Hepatocyte (in vitro differentiated cells): ENCODE measurements at regions not wholly inside any gene's neighbourhood (a gene's known extent, or its start where the extent isn't known, plus 50 kb on each side); places are given as distances from the start of the nearest gene placed in this dataset.

Experiments
- DNase-seq: peaks from one replicate; pipeline ENCODE4 v3.0.0-alpha.2; 2016; ENCODE audit warnings: low spot score
- H2AFZ ChIP-seq: fragments of 200-600 bp; sonication (generic); 2 replicates; pipeline ENCODE4 v1.6.0; 2016; ENCODE audit warnings: antibody characterized with exemption, mild to moderate bottlenecking
- H3K27ac ChIP-seq: fragments of 200-600 bp; sonication (generic); 2 replicates; pipeline ENCODE4 v1.5.1; 2016; ENCODE audit warnings: mild to moderate bottlenecking
- H3K27me3 ChIP-seq: fragments of 200-600 bp; sonication (generic); 2 replicates; pipeline ENCODE4 v1.6.1; 2016
- H3K36me3 ChIP-seq: fragments of 200-600 bp; sonication (generic); replicated peaks from 2 replicates; pipeline ENCODE4 v1.5.1; 2016; ENCODE audit warnings: low read depth; ENCODE audit not compliant: insufficient read depth
- H3K4me1 ChIP-seq: fragments of 200-600 bp; sonication (generic); 2 replicates; pipeline ENCODE4 v1.5.1; 2016; ENCODE audit warnings: mild to moderate bottlenecking, moderate library complexity; ENCODE audit not compliant: insufficient read depth
- H3K4me2 ChIP-seq: fragments of 200-600 bp; sonication (generic); 2 replicates; pipeline ENCODE4 v1.6.0; 2016
- H3K4me3 ChIP-seq: fragments of 200-600 bp; sonication (generic); 2 replicates; pipeline ENCODE4 v1.5.1; 2016; ENCODE audit warnings: mild to moderate bottlenecking
- H3K79me2 ChIP-seq: fragments of 200-600 bp; sonication (generic); 2 replicates; pipeline ENCODE4 v1.6.0; 2017; ENCODE audit warnings: mild to moderate bottlenecking
- H3K9me2 ChIP-seq: fragments of 200-600 bp; sonication (generic); replicated peaks from 2 replicates; pipeline ENCODE4 v1.6.0; 2017; ENCODE audit warnings: mild to moderate bottlenecking; ENCODE audit not compliant: insufficient read depth
- H3K9me3 ChIP-seq: fragments of 200-600 bp; sonication (generic); 2 replicates; pipeline ENCODE4 v1.5.1; 2016; ENCODE audit warnings: low read depth, mild to moderate bottlenecking
- H4K20me1 ChIP-seq: fragments of 200-600 bp; sonication (generic); 2 replicates; pipeline ENCODE4 v1.6.0; 2016; ENCODE audit warnings: mild to moderate bottlenecking; ENCODE audit not compliant: insufficient read depth, poor library complexity, severe bottlenecking
- EZH2 ChIP-seq: fragments of 200-600 bp; sonication (generic); IDR thresholded peaks from 2 replicates; pipeline ENCODE4 v1.6.1; 2016; ENCODE audit warnings: antibody characterized with exemption, mild to moderate bottlenecking, borderline replicate concordance
- EZH2phosphoT487 ChIP-seq: fragments of 200-600 bp; sonication (generic); IDR thresholded peaks from one replicate; pipeline ENCODE4 v1.6.1; 2018; ENCODE audit warnings: antibody characterized with exemption, mild to moderate bottlenecking, low read depth, moderate library complexity; ENCODE audit not compliant: unreplicated experiment, severe bottlenecking
- WGBS: methylation state at CpG from one replicate; pipeline ENCODE4 v1.1.6; 2016; ENCODE audit warnings: low lambda C conversion rate; ENCODE audit errors: missing lambda C conversion rate; 5-methylcytosine and 5-hydroxymethylcytosine counted together
- TF ChIP-seq, protein P1 (sequence below): fragments of 200-600 bp; sonication (generic); IDR thresholded peaks from 2 replicates; pipeline ENCODE4 v1.5.1; 2016; ENCODE audit warnings: antibody characterized with exemption, mild to moderate bottlenecking; ENCODE audit not compliant: poor library complexity

DNA sequence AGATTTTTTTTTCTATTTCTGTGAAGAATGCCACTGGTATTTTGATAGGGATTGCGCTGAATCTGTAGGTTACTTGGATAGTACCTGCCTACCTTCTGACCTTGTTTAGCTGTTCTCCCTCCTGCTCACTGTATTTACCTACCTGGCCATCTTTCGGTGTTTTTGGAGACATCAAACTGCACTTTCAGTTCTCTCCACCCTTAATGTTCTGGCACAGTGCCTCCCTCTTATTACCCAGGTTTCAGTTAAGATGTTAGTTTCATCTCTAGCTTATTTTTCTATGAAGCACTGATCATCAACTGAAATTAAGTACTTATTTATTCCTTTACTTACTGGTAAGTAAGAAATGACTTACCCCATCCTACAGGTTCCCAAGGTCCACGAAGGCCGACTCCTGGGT lies 74.4 kb upstream of the KLHL25 start:
- WGBS = 92% methylated on average over 4 of the region's 4 CpGs
- H3K4me2 ChIP-seq = no peak overlapping the region
- no peak for DNase-seq
- H3K27me3 ChIP-seq = no peaks in the 10 kb centered on the region
- no peaks in the 10 kb centered on the region for H3K4me1 ChIP-seq
- no peak overlapping the region for H2AFZ ChIP-seq
- H3K36me3 ChIP-seq = no peaks in the 10 kb centered on the region
- no peaks in the 10 kb centered on the region for H3K9me2 ChIP-seq
- no peaks in the 10 kb centered on the region for H4K20me1 ChIP-seq
- H3K4me3 ChIP-seq = no peak overlapping the region
- TF ChIP-seq EZH2 (no peak), EZH2phosphoT487 (no peak)
- TF ChIP-seq, protein P1, sequence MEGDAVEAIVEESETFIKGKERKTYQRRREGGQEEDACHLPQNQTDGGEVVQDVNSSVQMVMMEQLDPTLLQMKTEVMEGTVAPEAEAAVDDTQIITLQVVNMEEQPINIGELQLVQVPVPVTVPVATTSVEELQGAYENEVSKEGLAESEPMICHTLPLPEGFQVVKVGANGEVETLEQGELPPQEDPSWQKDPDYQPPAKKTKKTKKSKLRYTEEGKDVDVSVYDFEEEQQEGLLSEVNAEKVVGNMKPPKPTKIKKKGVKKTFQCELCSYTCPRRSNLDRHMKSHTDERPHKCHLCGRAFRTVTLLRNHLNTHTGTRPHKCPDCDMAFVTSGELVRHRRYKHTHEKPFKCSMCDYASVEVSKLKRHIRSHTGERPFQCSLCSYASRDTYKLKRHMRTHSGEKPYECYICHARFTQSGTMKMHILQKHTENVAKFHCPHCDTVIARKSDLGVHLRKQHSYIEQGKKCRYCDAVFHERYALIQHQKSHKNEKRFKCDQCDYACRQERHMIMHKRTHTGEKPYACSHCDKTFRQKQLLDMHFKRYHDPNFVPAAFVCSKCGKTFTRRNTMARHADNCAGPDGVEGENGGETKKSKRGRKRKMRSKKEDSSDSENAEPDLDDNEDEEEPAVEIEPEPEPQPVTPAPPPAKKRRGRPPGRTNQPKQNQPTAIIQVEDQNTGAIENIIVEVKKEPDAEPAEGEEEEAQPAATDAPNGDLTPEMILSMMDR = no peak
- H3K79me2 ChIP-seq = no peaks in the 10 kb centered on the region
- H3K9me3 ChIP-seq = no peaks in the 10 kb centered on the region
- no peak overlapping the region for H3K27ac ChIP-seq

- no peak overlapping the region for H2AFZ ChIP-seq
- 85% methylated on average over 10 of the region's 10 CpGs for WGBS
Observed at GRCh38 chr15:85870216-85871014, 75.7 kb upstream of the KLHL25 start.

DNA sequence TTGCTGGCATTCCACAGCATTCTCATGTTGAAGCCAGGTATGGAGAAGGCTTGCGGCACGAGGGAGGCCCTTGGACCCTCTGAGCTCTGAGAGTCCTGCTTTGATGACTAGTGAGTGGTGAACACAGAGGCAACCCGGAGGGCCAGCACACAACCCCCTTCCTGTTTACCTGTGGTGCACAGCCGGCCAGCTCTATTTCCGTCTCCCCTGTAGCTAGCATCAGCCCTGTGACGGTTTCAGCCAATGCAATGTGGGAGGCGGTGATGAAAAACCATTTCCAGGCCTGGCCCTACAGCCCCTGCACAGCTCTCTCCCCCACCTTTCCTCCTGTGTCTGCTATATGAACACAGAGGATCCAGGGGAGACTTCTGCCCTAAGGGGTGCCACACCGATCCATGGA lies 76.8 kb upstream of the KLHL25 start:
- no peak overlapping the region for H3K27ac ChIP-seq
- 90% methylated on average over 8 of the region's 8 CpGs for WGBS
- H3K36me3 ChIP-seq = no peaks in the 10 kb centered on the region
- peaks cover 6% of the 10 kb centered on the region for H3K27me3 ChIP-seq
- H3K9me2 ChIP-seq = no peaks in the 10 kb centered on the region
- H3K4me1 ChIP-seq = no peaks in the 10 kb centered on the region
- H3K9me3 ChIP-seq = no peaks in the 10 kb centered on the region
- no peak for DNase-seq
- no peak overlapping the region for H3K4me2 ChIP-seq
- no peak for TF ChIP-seq EZH2
- TF ChIP-seq, protein P1 = no peak
- no peak for TF ChIP-seq EZH2phosphoT487
- H2AFZ ChIP-seq = no peak overlapping the region
- no peak overlapping the region for H3K4me3 ChIP-seq
- H3K79me2 ChIP-seq = no peaks in the 10 kb centered on the region
- no peaks in the 10 kb centered on the region for H4K20me1 ChIP-seq

More at GRCh38 chr15:85870216-85871014, 75.7 kb upstream of the KLHL25 start:
- Histone ChIP-seq H3K27ac (no peak overlapping the region), H3K36me3 (no peaks in the 10 kb centered on the region), H3K9me3 (no peaks in the 10 kb centered on the region), H3K79me2 (no peaks in the 10 kb centered on the region), H3K27me3 (no peaks in the 10 kb centered on the region), H3K4me2 (no peak overlapping the region), H3K4me3 (no peak overlapping the region), H3K4me1 (no peaks in the 10 kb centered on the region), H4K20me1 (no peaks in the 10 kb centered on the region), H3K9me2 (no peaks in the 10 kb centered on the region)
- TF ChIP-seq EZH2 = no peak
- TF ChIP-seq, protein P1 = no peak
- no peak for TF ChIP-seq EZH2phosphoT487
- DNase-seq = no peak
